ENCODE measurements at regions not wholly inside any gene's neighbourhood (a gene's known extent, or its start where the extent isn't known, plus 50 kb on each side); places are given as distances from the start of the nearest gene placed in this dataset.

GRCh38 chr7:33823913-33824312 lies 81.4 kb upstream of the BMPER start:
- no peak overlapping the region for H3K27ac Mint-ChIP-seq (ENCODE audit: low read depth)
- no peak for ATAC-seq (replicated peaks; ENCODE audit: extremely low read depth, poor library complexity, severe bottlenecking)
- H3K9me3 Mint-ChIP-seq = no peaks in the 10 kb centered on the region
- H3K36me3 Mint-ChIP-seq (ENCODE audit: insufficient read depth) = no peaks in the 10 kb centered on the region
- no peak for DNase-seq (ENCODE audit: low spot score in 2 of 2)
- no peaks in the 10 kb centered on the region for H3K4me1 Mint-ChIP-seq
- no peak overlapping the region for H3K4me3 Mint-ChIP-seq
- no peaks in the 10 kb centered on the region for H3K27me3 Mint-ChIP-seq

- no peaks in the 10 kb centered on the region for H3K4me1 Mint-ChIP-seq
- DNase-seq (ENCODE audit: low spot score in 2 of 2) = no peak
These were observed 80.4 kb upstream of the BMPER start for GRCh38 chr7:33824911-33825459.

GRCh38 chr7:33825644-33826043 lies 79.7 kb upstream of the BMPER start:
- DNase-seq (ENCODE audit: low spot score in 2 of 2) (no peak), ATAC-seq (replicated peaks; ENCODE audit: extremely low read depth, poor library complexity, severe bottlenecking) (no peak)
- H3K9me3 Mint-ChIP-seq = peaks cover 5% of the 10 kb centered on the region
- H3K36me3 Mint-ChIP-seq (ENCODE audit: insufficient read depth) = no peaks in the 10 kb centered on the region
- no peaks in the 10 kb centered on the region for H3K27me3 Mint-ChIP-seq
- H3K4me3 Mint-ChIP-seq = no peak overlapping the region
- no peak overlapping the region for H3K27ac Mint-ChIP-seq (ENCODE audit: low read depth)
- H3K4me1 Mint-ChIP-seq = no peaks in the 10 kb centered on the region

More at GRCh38 chr7:33824911-33825459, 80.4 kb upstream of the BMPER start:
- Mint-ChIP-seq H3K36me3 (ENCODE audit: insufficient read depth) (no peaks in the 10 kb centered on the region), H3K9me3 (peaks cover 1% of the 10 kb centered on the region), H3K27ac (ENCODE audit: low read depth) (no peak overlapping the region), H3K27me3 (no peaks in the 10 kb centered on the region), H3K4me3 (no peak overlapping the region)
- ATAC-seq (replicated peaks; ENCODE audit: extremely low read depth, poor library complexity, severe bottlenecking) = no peak

GRCh38 chr7:33829536-33829935 lies 75.8 kb upstream of the BMPER start:
- Mint-ChIP-seq H3K36me3 (ENCODE audit: insufficient read depth) (no peaks in the 10 kb centered on the region), H3K9me3 (peaks cover 5% of the 10 kb centered on the region), H3K4me1 (no peaks in the 10 kb centered on the region), H3K4me3 (no peak overlapping the region), H3K27ac (ENCODE audit: low read depth) (no peak overlapping the region), H3K27me3 (no peaks in the 10 kb centered on the region)
- ATAC-seq (replicated peaks; ENCODE audit: extremely low read depth, poor library complexity, severe bottlenecking) (no peak), DNase-seq (ENCODE audit: low spot score in 2 of 2) (no peak)

GRCh38 chr7:33831389-33832141 lies 73.8 kb upstream of the BMPER start:
- Mint-ChIP-seq H3K4me3 (no peak overlapping the region), H3K27me3 (no peaks in the 10 kb centered on the region), H3K9me3 (peaks cover 7% of the 10 kb centered on the region), H3K27ac (ENCODE audit: low read depth) (no peak overlapping the region), H3K36me3 (ENCODE audit: insufficient read depth) (no peaks in the 10 kb centered on the region), H3K4me1 (no peaks in the 10 kb centered on the region)
- no peak for DNase-seq (ENCODE audit: low spot score in 2 of 2)
- ATAC-seq (replicated peaks; ENCODE audit: extremely low read depth, poor library complexity, severe bottlenecking) = no peak

GRCh38 chr7:33832271-33832721 lies 73.0 kb upstream of the BMPER start:
- H3K27ac Mint-ChIP-seq (ENCODE audit: low read depth) = no peak overlapping the region
- H3K4me3 Mint-ChIP-seq = no peak overlapping the region
- DNase-seq (ENCODE audit: low spot score in 2 of 2) (no peak), ATAC-seq (replicated peaks; ENCODE audit: extremely low read depth, poor library complexity, severe bottlenecking) (no peak)
- peaks cover 12% of the 10 kb centered on the region for H3K9me3 Mint-ChIP-seq
- H3K4me1 Mint-ChIP-seq = no peaks in the 10 kb centered on the region
- H3K27me3 Mint-ChIP-seq = no peaks in the 10 kb centered on the region
- no peaks in the 10 kb centered on the region for H3K36me3 Mint-ChIP-seq (ENCODE audit: insufficient read depth)

- ATAC-seq (replicated peaks; ENCODE audit: extremely low read depth, poor library complexity, severe bottlenecking) (no peak), DNase-seq (ENCODE audit: low spot score in 2 of 2) (no peak)
- Mint-ChIP-seq H3K27me3 (no peaks in the 10 kb centered on the region), H3K4me1 (no peaks in the 10 kb centered on the region), H3K27ac (ENCODE audit: low read depth) (no peak overlapping the region), H3K9me3 (peaks cover 7% of the 10 kb centered on the region), H3K36me3 (ENCODE audit: insufficient read depth) (no peaks in the 10 kb centered on the region), H3K4me3 (no peak overlapping the region)
These were observed 68.5 kb upstream of the BMPER start for GRCh38 chr7:33836797-33837355.

GRCh38 chr7:33837356-33837851 lies 67.9 kb upstream of the BMPER start:
- no peaks in the 10 kb centered on the region for H3K36me3 Mint-ChIP-seq (ENCODE audit: insufficient read depth)
- H3K27me3 Mint-ChIP-seq = no peaks in the 10 kb centered on the region
- ATAC-seq (replicated peaks; ENCODE audit: extremely low read depth, poor library complexity, severe bottlenecking) (no peak), DNase-seq (ENCODE audit: low spot score in 2 of 2) (no peak)
- H3K4me1 Mint-ChIP-seq = no peaks in the 10 kb centered on the region
- H3K4me3 Mint-ChIP-seq = no peak overlapping the region
- H3K9me3 Mint-ChIP-seq = peaks cover 7% of the 10 kb centered on the region
- no peak overlapping the region for H3K27ac Mint-ChIP-seq (ENCODE audit: low read depth)

- ATAC-seq (replicated peaks; ENCODE audit: extremely low read depth, poor library complexity, severe bottlenecking) (no peak), DNase-seq (ENCODE audit: low spot score in 2 of 2) (no peak)
- Mint-ChIP-seq H3K27me3 (no peaks in the 10 kb centered on the region), H3K27ac (ENCODE audit: low read depth) (no peak overlapping the region), H3K4me1 (no peaks in the 10 kb centered on the region), H3K36me3 (ENCODE audit: insufficient read depth) (no peaks in the 10 kb centered on the region), H3K9me3 (peaks cover 13% of the 10 kb centered on the region), H3K4me3 (no peak overlapping the region)
These were observed 64.3 kb upstream of the BMPER start for GRCh38 chr7:33841031-33841430.

- no peak overlapping the region for H3K27ac Mint-ChIP-seq (ENCODE audit: low read depth)
- H3K4me3 Mint-ChIP-seq = no peak overlapping the region
- DNase-seq (ENCODE audit: low spot score in 2 of 2) (no peak), ATAC-seq (replicated peaks; ENCODE audit: extremely low read depth, poor library complexity, severe bottlenecking) (no peak)
- no peaks in the 10 kb centered on the region for H3K27me3 Mint-ChIP-seq
- no peaks in the 10 kb centered on the region for H3K36me3 Mint-ChIP-seq (ENCODE audit: insufficient read depth)
- peaks cover 9% of the 10 kb centered on the region for H3K9me3 Mint-ChIP-seq
- no peaks in the 10 kb centered on the region for H3K4me1 Mint-ChIP-seq
These were observed 63.6 kb upstream of the BMPER start for GRCh38 chr7:33841705-33842129.

- Mint-ChIP-seq H3K36me3 (ENCODE audit: insufficient read depth) (no peaks in the 10 kb centered on the region), H3K27me3 (no peaks in the 10 kb centered on the region), H3K9me3 (peaks cover 6% of the 10 kb centered on the region), H3K4me1 (no peaks in the 10 kb centered on the region), H3K4me3 (no peak overlapping the region), H3K27ac (ENCODE audit: low read depth) (no peak overlapping the region)
- ATAC-seq (replicated peaks; ENCODE audit: extremely low read depth, poor library complexity, severe bottlenecking) (no peak), DNase-seq (ENCODE audit: low spot score in 2 of 2) (no peak)
These were observed 63.2 kb upstream of the BMPER start for GRCh38 chr7:33842150-33842549.

- Mint-ChIP-seq H3K27ac (ENCODE audit: low read depth) (no peak overlapping the region), H3K4me3 (no peak overlapping the region), H3K9me3 (peaks cover 6% of the 10 kb centered on the region), H3K36me3 (ENCODE audit: insufficient read depth) (peaks cover 3% of the 10 kb centered on the region), H3K4me1 (no peaks in the 10 kb centered on the region), H3K27me3 (peaks cover 22% of the 10 kb centered on the region)
- ATAC-seq (replicated peaks; ENCODE audit: extremely low read depth, poor library complexity, severe bottlenecking) (no peak), DNase-seq (ENCODE audit: low spot score in 2 of 2) (no peak)
These were observed 59.3 kb upstream of the BMPER start for GRCh38 chr7:33845991-33846509.

- no peak for ATAC-seq (replicated peaks; ENCODE audit: extremely low read depth, poor library complexity, severe bottlenecking)
- H3K36me3 Mint-ChIP-seq (ENCODE audit: insufficient read depth) = peaks cover 3% of the 10 kb centered on the region
- peaks cover 4% of the 10 kb centered on the region for H3K9me3 Mint-ChIP-seq
- H3K4me1 Mint-ChIP-seq = no peaks in the 10 kb centered on the region
- H3K27ac Mint-ChIP-seq (ENCODE audit: low read depth) = no peak overlapping the region
- no peak for DNase-seq (ENCODE audit: low spot score in 2 of 2)
- peaks cover 30% of the 10 kb centered on the region for H3K27me3 Mint-ChIP-seq
- no peak overlapping the region for H3K4me3 Mint-ChIP-seq
These were observed 56.3 kb upstream of the BMPER start for GRCh38 chr7:33849004-33849403.

Data from central memory CD8-positive, alpha-beta T cell (primary cell).